ENCODE measurements at regions not wholly inside any gene's neighbourhood (a gene's known extent, or its start where the extent isn't known, plus 50 kb on each side); places are given as distances from the start of the nearest gene placed in this dataset.

DNA sequence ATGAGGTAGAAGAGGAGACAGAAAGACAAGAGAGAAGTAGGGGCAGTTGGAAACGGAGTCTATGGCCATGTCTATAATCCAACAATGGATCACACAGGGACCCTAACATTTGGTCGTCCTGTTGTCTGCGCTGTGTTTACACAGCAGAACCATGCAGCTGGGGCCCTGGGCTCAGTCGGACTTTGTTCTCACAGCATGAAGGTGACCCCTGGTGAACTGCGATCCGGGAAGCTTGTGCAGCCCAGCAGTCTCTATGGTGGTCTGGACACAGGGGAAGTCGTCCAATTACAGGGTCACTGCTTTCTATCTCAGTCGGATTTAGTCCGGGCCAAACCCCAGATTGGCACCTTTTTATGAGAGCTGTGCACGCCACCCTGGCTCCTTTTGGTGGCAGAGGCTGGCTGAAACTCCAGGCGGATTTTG is 153.6 kb downstream of the FOXA2 start (continued):
- TF ChIP-seq TERF1 (CRISPR knock-in tag; IDR thresholded peaks at IDR 0.05) (no peak), PRPF4 (IDR thresholded peaks at IDR 0.05; ENCODE audit: low read depth, low read length, poor library complexity, severe bottlenecking) (no peak), HNRNPH1 (optimal IDR thresholded peaks at IDR 0.05; ENCODE audit: low read depth, low read length) (peak; percentile 76), TOPORS (CRISPR knock-in tag; IDR thresholded peaks at IDR 0.05) (peak; percentile 91), ZNF746 (CRISPR knock-in tag; IDR thresholded peaks at IDR 0.05) (peak; percentile 88), RFX1 (IDR thresholded peaks at IDR 0.05) (no peak), SPEN (CRISPR knock-in tag; IDR thresholded peaks at IDR 0.05; ENCODE audit: low read depth) (peak; percentile 93; the same call in 1 of the 2 replicates), ZNF646 (CRISPR knock-in tag; IDR thresholded peaks at IDR 0.05) (peak; percentile 59; the same call in 1 of the 2 replicates), ZNF558 (CRISPR knock-in tag; IDR thresholded peaks at IDR 0.05; ENCODE audit: borderline replicate concordance) (no peak; the same call in 1 of the 2 replicates), WIZ (CRISPR knock-in tag; IDR thresholded peaks at IDR 0.05) (peak; percentile 62; the same call in 1 of the 2 replicates), RORA (CRISPR knock-in tag; IDR thresholded peaks at IDR 0.05) (no peak), ZFP62 (CRISPR knock-in tag; IDR thresholded peaks at IDR 0.05) (no peak), CCAR2 (optimal IDR thresholded peaks at IDR 0.05; ENCODE audit: low read depth, low read length) (peak; percentile 35), BRCA1 (CRISPR knock-in tag; IDR thresholded peaks at IDR 0.05) (0 out of 2 replicates have a peak, but pooled peaks have one; percentile 64), ZBTB25 (CRISPR knock-in tag; IDR thresholded peaks at IDR 0.05) (peak; percentile 81; the same call in 1 of the 2 replicates), ZNF768 (CRISPR knock-in tag; IDR thresholded peaks at IDR 0.05) (peak; percentile 72), AGO2 (optimal IDR thresholded peaks at IDR 0.05; ENCODE audit: low read depth, low read length) (peak; percentile 71)
- TF ChIP-seq, protein P1, sequence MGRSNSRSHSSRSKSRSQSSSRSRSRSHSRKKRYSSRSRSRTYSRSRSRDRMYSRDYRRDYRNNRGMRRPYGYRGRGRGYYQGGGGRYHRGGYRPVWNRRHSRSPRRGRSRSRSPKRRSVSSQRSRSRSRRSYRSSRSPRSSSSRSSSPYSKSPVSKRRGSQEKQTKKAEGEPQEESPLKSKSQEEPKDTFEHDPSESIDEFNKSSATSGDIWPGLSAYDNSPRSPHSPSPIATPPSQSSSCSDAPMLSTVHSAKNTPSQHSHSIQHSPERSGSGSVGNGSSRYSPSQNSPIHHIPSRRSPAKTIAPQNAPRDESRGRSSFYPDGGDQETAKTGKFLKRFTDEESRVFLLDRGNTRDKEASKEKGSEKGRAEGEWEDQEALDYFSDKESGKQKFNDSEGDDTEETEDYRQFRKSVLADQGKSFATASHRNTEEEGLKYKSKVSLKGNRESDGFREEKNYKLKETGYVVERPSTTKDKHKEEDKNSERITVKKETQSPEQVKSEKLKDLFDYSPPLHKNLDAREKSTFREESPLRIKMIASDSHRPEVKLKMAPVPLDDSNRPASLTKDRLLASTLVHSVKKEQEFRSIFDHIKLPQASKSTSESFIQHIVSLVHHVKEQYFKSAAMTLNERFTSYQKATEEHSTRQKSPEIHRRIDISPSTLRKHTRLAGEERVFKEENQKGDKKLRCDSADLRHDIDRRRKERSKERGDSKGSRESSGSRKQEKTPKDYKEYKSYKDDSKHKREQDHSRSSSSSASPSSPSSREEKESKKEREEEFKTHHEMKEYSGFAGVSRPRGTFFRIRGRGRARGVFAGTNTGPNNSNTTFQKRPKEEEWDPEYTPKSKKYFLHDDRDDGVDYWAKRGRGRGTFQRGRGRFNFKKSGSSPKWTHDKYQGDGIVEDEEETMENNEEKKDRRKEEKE (IDR thresholded peaks at IDR 0.05): no peak

Data from HepG2 (cell line).